HCEC 1CT (cell line): ENCODE measurements at regions not wholly inside any gene's neighbourhood (a gene's known extent, or its start where the extent isn't known, plus 50 kb on each side); places are given as distances from the start of the nearest gene placed in this dataset.

ENCODE experiments used
- DNase-seq: peaks from one replicate; pipeline ENCODE4 v3.0.0-alpha.2; 2017

DNA sequence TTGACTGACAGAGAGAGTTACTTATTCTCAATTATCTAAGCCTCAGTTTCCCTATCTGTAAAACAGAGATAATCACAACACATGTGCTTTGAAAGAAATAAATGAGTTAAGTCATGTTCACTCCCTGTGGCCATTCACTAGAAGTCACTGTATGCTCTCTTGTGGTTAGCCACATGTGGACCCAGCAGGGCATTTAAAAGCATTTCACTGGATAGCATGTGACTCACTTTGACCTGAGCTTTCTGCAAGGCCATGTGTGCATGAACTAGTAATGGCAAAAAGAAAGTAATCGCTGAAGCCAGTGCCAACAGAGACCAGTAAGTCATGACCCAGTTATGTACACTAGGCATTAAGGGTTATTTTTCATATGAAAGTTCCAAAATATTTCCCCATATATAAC lies 557.0 kb upstream of the IGFBP3 start:
- DNase-seq: peak; percentile 92

DNA sequence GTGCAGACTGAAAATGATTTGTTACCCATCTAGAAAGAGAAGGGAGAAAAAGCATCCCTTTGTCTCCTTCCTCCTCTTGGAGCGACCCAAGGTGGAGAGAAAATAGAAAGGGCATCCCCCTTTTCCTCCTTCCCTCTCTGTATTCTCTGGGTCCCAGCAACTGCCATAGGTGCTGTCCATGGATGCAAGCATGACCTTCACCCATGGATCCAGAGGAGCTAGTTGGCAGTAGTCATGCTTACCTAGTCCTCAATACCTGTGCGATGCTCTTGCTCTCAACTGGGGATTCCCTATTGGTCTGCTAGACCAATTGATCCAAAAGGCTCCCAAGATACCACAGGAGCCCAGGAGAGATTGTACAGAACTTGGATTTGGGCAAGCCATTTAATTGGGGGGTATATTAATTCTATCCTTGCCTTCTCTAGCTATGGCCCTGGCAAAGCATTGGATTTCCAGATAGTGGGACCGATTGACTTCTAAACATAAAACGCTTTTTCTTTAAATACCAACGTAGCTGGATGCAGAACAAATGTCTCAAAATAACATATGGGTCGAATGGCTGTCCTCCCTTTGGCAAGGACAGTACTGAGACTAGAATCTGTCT lies 547.8 kb upstream of the IGFBP3 start:
- no peak for DNase-seq

DNA sequence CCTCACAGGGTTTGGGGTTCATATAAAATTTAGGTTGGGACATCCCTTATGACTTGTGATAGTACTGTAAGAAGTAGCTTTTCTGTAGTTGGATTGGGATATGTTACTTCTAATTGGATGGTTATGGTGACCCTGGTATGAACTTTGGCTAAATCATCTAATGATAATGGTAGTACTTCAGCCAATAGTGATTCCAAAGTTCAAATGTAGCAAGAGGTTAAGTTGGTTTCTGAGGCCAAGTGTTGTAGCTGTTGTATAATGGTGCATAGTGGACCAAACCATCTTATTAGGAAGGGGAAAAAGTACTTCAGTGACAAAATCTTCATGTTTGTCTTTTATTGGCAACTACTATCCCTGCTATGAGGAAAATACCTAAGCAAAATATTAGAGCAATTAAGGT lies 542.1 kb upstream of the IGFBP3 start:
- DNase-seq: no peak

DNA sequence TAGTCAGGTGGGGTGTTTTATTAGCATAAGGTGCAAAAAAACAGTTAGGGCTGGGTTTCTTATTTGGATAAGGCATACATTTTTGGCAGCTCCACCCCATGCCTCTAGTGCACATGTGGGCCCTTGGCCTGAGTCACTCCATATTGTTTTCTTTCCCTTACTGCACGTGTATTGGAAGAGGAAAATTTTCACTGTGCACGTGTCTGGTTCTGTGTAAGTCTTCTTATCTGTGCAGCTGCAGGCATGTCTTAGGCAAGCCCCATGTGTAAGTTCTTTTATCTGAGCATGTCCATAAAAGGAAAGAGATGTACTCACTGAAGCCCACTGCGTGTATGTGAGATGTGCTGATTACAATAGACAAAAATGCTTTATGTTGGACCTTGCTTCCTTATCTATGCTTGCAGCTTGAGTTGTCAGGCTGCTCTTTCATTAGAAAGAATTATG lies 540.3 kb upstream of the IGFBP3 start:
- DNase-seq: no peak

DNA sequence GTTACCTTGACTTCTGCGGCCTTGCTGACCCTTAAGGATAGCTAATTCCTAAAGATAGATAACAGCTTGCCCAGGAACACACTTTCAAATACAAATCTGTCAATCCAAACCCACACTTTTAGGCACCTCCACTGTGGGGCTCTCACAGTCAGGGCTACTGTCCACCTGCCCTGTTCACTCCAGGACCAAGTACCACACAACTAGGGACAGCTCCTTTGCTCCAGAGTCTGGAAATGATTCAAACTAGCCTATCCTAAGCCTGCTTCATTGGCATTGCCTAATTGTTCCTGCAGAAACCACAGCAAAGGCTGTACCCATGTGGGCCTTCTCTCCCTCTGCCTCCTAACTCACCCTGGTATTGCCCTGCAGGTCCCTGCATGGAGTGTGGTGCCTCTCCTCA lies 538.9 kb upstream of the IGFBP3 start:
- no peak for DNase-seq

DNA sequence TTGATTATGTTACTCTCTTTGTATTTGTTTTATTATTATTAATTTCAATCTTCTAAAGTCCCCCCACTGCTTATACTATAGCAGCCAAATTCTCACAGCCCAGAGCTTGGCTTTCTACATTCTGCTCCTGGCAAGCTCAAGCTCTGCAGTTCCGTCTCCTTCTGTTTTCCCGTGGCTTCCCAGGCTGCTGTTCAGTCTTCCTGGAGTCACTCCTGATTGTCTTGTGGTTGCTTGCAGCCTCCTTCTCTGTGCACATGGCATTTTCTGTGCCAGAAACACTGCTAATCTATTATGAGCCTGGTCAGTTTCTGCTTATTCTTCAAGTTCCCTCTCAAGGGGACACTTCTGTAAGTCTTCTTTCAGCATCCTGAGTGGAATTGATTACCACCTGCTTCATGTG lies 533.7 kb upstream of the IGFBP3 start:
- no peak for DNase-seq

DNA sequence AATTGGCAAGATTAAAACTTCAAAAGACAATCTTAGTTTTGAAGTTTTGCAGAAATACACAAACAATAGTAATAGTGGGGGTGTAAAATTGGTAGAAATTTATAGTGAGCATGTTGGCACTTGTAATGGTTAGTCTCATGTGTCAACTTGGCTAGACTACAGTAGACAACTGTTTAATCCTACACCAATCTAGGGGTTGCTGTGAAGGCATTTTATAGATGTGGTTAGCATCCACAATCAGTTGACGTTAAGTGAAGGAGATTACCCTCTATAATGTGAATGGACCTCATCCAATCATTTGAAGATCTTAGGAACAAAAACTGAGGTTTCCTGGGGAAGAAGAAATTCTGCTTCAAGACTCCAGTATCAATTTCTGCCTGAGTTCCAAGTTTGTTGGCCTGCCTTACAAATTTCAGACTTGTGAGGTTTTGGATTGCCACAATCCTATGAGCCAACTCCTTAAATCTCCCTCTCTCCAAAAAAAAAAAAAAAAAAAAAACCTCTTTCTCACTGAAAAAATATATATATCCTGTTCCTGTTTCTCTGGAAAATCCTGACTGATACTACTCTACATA lies 531.6 kb upstream of the IGFBP3 start:
- DNase-seq: no peak

DNA sequence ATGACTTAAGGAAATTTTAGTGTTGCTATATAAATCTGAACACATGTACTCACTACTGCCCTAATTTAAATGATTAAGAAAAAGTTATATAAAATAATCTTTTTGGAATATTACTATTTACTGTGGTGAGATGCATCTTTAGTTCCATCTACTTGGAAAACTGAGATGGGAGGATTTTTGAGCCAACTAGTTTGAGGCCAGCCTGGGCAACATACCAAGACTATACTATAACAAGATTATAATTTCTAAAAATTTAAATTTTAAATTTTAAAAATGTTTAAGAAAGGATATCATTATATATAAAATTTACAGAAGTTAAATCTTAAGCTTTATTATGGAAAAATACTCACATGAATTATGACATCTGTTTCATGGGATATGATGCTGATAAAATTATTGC lies 530.8 kb upstream of the IGFBP3 start:
- no peak for DNase-seq

DNA sequence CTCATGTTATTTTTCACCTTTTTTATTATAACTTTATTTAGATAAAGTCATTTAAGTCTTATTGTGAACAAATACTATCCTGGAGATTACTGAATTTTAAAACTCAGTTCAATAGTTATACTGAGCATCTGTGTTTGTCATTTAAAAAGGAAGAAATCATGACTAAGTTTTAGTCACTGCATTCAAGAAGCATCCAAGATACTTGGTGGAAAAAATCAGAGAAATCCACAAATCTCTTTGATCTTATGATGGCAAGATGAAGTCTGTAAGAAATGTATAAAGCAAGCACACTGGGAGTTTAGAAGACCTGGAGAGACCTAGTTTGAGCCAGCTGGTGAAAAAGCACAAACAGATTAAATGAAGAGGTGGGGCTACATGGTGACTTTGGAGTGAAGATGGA lies 529.8 kb upstream of the IGFBP3 start:
- peak; percentile 44 for DNase-seq

DNA sequence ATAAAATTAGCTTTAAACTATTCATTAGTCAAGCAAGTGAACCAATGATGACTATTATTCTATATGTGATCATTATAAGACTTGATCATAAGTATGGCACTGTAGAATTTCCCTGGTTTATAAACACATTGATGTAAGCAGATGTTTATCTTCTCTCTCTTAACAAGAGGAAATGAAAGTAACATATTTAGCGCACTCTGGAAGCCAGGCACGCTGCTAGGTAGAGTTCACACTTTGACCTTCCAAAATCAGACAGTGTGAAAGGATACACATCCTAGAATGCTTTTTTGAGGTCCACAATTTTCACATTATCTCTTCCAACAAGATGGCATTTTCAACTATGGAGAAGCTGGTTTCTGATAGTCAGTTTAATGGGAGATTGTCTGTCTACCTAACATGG lies 529.4 kb upstream of the IGFBP3 start:
- DNase-seq: no peak

DNA sequence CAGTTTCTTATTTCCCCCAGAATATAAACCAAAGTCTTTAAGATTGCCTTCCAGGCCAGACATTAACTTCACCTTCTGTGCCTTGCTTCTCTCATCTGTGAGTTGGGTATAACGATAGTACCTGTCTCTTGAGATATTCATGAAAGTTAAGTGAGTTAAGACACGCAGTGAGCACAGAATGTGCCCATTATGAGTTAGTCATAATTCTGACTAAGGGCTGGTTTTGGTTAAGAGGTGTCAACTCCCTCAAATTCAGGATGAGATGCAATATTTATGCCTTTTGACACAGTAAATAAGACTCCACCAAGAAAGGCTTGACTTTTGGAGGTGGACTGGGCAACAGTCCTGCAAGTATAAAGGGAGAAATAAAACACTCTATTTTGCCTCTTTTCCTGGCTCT lies 528.7 kb upstream of the IGFBP3 start:
- DNase-seq: peak; percentile 34

DNA sequence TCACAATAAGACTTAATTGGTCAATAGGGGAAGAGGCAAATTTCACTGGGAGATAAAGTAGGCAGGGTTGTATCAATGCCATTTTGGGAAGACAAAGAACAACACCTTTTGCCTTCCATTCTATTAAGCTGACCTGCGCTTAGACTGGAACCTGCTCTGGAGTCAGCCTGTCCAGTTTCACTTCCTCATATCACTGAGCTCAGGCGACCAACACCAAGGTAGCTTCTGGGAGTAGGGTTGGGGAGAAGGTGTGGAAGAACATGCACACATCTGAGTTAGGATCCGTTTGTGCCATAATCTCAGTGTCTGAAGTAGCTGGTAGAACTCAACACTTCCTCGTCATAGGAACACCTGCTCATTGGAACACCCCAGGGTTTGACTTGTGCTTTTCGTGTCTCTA lies 527.4 kb upstream of the IGFBP3 start:
- DNase-seq: no peak

DNA sequence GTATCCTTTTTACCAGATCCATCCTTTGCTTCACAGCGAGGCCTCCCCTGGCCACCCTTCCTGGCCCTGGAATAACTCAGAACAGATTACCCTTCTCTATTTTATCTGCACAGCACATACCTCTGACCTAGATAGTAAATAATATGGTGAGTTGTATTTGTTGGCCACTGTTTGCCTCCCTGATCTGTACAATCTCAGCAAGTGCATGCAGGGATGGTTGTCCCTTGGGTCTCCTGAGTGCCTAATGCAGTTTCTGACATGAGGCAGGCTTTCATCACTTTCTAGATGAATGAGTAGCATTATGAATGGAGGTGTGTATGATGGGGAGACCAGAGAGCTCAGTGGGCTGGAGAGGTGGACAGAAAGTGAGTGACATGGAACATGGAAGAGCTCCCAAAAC lies 525.1 kb upstream of the IGFBP3 start:
- DNase-seq: no peak

DNA sequence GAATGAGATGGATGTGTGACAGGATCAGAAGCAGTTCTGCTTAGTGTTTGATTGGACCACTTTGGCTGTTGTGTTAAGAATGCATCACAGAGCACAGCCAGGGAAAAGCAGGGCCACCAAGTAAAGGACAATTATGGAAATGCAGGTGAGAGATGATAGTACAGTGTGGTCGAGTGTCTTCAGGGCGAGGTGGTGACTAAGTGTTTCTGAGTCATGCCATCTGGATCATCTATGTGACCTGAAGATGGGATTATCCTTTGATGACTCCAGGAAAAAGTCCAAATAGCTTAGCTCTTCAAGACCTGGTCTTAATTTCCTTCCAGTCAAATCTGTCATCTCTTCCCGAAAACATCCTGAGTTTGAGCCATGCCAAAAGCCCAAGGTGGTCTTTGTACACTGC lies 523.2 kb upstream of the IGFBP3 start:
- peak; percentile 35 for DNase-seq

DNA sequence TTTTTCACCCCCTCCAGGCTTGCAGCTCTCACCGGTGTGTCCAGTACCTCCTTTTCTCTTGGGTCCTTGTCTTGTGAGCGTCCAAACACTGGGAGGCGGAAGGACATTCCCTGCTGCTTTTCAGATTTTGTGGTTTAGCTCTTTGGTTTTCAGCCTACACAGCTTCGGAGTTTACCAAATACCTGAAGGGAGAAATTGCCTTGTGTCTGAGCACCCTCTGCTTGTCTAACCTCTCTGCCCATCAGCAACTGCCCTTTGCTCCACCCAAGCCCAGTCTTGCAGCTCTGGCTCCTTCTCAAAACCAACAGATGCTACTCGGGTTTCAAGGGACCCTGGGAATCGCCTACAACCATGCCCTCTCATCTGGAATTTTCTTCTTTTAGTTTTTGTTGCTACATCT lies 519.1 kb upstream of the IGFBP3 start:
- no peak for DNase-seq

DNA sequence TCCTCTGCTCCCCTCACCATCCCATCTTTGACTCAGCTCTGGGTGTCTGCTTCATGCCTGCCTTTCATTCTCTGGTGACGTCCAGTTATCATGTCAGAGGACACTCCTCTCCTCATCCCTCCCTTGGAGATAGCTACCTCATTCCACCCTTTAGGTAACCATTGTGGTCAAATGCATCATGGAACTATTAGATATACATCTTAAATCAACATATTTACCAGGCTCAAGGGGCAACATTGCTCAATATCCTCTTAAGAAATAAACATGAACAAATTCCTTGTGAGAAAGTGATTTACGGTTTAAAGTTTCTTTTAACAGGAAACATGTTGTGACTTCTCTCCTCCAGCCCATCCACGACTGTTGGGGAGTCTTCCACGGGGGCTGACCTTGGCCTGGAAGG lies 511.6 kb upstream of the IGFBP3 start:
- peak; percentile 83 for DNase-seq

DNA sequence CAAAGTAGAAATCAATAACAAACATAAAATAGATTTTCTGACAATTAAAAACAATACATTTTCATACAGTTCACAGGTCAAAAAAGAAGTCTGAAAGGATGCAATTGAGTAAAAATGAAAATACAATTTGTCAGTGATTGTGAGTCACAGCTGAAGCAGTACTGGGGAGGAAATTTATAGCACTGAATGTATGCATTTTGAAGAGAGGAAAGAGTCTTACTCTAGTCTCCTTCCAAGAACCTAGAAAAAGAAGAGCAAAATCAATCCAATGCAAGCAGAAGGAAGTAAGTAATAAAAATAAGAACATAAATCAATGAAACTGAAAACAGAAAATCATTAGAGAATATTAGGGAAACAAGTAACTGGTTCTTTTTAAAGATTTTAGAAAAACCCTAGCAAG lies 507.2 kb upstream of the IGFBP3 start:
- DNase-seq: peak; percentile 8

DNA sequence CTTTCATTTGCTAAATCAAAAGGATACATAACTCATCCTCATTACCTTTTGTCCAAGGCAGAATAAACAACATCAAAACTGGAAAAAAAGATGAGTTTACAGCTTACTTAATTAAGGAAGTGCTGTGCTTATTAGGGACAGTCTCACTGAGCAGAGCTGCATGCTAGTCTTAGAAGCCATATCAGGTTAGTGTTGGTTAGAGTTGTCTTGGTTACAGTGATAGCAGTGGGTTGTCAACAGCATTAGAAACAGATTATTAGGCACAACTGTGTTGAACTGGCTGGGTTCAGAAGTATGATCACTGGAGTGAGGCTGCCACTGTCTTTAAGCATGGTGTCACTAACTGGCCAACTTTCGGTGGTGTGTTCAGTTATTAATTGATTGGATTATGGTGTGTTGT lies 503.9 kb upstream of the IGFBP3 start:
- DNase-seq: no peak

DNA sequence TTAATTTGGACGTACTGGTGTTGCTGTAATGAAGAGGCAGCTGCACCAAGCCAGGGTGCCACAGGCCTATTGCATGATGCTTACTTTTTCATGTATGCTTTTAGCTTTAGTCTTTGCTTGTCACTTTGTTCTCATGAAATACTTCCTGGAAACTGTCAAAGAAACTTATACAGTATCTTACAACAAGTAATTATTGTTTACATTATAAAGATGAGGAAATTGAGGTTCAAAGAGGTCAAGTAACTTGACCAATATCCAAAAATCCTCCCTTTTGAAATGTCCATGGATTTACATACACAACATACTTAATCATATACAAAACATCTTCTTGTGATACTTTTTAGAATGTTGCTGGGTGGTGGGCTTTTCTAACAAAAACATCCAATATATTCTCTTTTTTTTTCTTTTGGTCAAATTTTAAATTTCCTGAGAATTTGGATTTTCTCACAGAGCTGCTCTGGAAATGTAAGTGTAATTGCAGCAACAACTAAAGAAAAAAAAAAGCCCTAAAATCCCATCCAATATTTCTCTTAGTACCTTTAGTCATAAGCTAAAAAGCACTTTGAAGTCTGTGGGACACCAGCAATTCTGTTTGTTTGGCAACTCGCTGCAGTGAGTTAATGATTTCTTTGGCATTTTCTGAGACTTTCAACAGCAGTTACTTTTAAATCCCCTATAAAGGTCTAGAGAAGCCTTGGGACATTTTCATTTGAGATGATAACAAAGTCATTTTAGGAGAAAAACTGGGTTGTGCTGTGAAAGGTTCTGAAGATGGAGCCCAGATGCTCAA lies 500.6 kb upstream of the IGFBP3 start:
- peak; percentile 6 for DNase-seq

DNA sequence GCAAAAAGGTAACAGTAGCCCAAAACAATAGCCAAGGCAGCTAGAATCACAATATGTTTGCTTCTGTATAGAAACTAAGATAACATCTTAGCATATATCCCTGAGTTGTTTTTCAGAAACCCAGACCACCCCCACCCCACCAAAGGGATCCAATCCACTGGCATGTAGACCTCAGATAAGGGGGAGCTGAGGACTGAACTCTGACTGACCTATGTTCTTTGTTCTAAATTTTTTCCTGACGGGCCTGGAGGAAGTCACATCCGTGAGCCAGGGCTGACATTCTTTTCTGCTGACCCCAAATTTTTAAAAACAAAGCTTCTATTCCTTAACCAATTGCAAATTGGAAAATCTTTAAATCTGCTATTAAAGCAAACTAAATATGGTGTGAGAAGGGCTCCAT lies 493.9 kb upstream of the IGFBP3 start:
- DNase-seq: no peak

DNA sequence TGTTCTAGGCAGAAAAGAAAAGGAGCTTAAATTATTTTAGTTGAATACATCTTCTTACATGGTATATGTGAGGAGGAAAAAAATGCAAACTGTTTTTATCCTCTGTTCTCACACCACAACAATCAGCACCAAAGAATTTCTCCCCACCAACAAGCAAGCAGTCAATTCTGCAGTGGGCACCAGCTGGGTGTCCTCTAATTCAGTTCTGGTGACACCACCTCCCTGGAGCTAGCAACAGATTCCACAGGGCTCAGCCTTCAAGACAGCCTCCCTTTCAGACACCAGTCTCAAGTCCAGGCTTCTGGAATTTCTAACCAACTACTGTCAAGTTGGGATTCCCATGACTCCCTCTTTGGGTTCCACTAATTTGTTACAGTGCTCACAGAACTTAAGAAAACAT lies 490.2 kb upstream of the IGFBP3 start:
- no peak for DNase-seq

DNA sequence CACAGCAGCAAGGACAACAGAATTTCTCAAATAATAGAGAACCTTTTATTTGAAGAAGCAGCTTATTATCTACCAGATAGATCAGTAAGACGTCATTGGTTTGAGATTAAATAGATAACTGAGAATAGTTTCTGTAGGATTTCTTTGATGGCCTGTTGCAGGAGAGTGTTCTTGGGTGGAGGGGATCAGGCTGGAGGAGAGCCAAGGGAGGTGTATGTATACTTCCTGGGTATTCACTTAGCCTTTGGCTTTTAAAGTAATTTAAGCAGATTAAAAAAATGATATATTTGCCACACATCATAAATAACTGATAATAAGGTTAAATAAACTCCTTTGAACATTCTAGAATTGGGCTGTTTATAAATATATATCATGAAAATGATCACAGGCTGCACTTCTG lies 486.1 kb upstream of the IGFBP3 start:
- DNase-seq: no peak

DNA sequence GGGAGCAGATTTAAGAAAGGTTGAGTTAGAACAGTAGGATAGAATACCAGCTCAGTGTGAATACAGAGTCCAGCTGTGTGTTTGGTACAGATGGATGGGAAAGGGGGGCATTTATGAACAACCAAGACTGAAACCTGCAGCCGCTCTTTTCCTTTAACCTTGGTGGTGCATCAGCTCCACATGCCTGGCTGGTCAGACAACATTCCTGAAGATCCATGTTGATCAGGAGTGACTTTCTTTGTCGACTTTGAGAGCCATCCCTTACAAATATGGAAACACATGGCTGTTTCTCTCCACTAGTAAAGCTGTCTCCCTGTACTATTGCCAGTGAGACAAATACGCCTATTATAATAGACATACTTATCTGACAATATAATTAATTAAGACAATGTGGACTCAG lies 476.5 kb upstream of the IGFBP3 start:
- no peak for DNase-seq

DNA sequence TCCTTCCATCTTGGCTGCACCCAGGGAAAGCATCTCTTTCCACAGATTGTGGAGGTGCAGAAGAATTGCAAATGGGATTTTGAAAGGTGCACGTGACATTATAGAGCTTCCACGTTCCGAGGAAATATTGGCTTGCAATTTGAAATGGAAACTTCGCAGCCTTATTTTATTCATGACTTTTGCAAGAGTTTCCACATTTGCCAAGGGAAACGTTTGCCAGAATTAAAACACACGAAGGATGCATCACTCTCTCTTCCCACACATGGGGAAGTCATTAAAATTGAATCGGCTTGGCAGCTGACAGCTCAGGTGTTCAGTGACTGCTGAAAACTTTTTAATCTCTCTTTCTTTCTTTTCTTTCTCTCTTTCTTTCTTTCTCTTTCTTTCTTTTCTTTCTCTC lies 475.4 kb upstream of the IGFBP3 start:
- no peak for DNase-seq

DNA sequence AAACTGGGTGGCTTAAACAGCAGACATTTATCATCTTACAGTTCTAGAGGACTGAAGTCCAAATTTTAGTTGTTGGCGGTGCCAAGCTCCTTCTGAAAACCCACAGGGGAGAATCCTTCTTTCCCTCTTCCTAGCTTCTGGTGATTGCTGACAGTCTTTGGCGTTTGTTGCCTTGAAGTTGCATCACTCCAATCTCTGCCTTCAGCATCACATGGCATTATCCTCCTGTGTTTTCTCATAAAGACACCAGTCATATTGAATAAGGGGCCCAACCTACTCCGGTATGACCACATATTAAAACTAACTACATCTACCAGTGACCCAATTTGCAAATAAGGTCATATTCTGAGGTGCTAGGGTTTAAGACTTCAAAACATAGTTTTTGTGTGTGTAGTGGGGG lies 472.1 kb upstream of the IGFBP3 start:
- DNase-seq: no peak
